Panc1 (cell line): ENCODE measurements at regions not wholly inside any gene's neighbourhood (a gene's known extent, or its start where the extent isn't known, plus 50 kb on each side); places are given as distances from the start of the nearest gene placed in this dataset.

Experiments
- ATAC-seq: fragments of 200-7000 bp; cut with Tn5 transposase; 2 replicates; pipeline ENCODE4 v1.9.1; 2020; ENCODE audit warnings: mild to moderate bottlenecking, moderate library complexity
- BruUV-seq: library from RNA; stranded (reverse); fragments of 400-500 nt; replicated peaks from 2 replicates; lab custom pipeline; 2021; lab: Mats Ljungman, UMichigan
- CTCF ChIA-PET: fragments of 300-600 bp; sonication (Branson Sonifier 250); formaldehyde crosslinking; loops from one replicate; lab custom pipeline; 2022; ENCODE audit warnings: antibody characterized with exemption; lab: Charles Lee
- POLR2A ChIA-PET: fragments of 300-600 bp; sonication (Branson Sonifier 250); formaldehyde crosslinking; loops from one replicate; lab custom pipeline; 2022; ENCODE audit warnings: antibody characterized with exemption; lab: Charles Lee
- DNase-seq: peaks from one replicate; pipeline ENCODE4 v3.0.0-alpha.2; 2010; ENCODE audit warnings: low read depth, low spot score
- H3K27ac ChIP-seq: 2 replicates; pipeline ENCODE4 v1.5.1; 2011; ENCODE audit warnings: mild to moderate bottlenecking, low read length, inconsistent platforms
- H3K27me3 ChIP-seq: fragments of 200-500 bp; sonication (Bioruptor generic); 2 replicates; pipeline ENCODE4 v1.6.0; 2014; ENCODE audit warnings: low read length, inconsistent platforms; ENCODE audit not compliant: control insufficient read depth, insufficient read depth
- H3K36me3 ChIP-seq: fragments of 200-500 bp; sonication (Bioruptor generic); 2 replicates; pipeline ENCODE4 v1.5.1; 2014; ENCODE audit warnings: inconsistent platforms, mild to moderate bottlenecking, low read length, moderate library complexity; ENCODE audit not compliant: control insufficient read depth, insufficient read depth
- H3K4me1 ChIP-seq: 2 replicates; pipeline ENCODE4 v1.5.1; 2011; ENCODE audit warnings: inconsistent platforms, mild to moderate bottlenecking, low read length, moderate library complexity; ENCODE audit not compliant: control insufficient read depth, insufficient read depth
- H3K4me3 ChIP-seq, 2 experiments: 2 replicates each; pipeline ENCODE4 v1.5.1; 2011 to 2012; ENCODE audit warnings: low read depth in 2 of 2, low read length in 2 of 2, mild to moderate bottlenecking in 2 of 2, inconsistent platforms in 1 of 2, moderate library complexity in 1 of 2
- H3K9me3 ChIP-seq: fragments of 200-500 bp; sonication (Bioruptor generic); 2 replicates; pipeline ENCODE4 v1.5.1; 2014; ENCODE audit warnings: low read depth, mild to moderate bottlenecking, inconsistent platforms, low read length, moderate library complexity; ENCODE audit not compliant: control insufficient read depth, insufficient read depth
- CTCF ChIP-seq: fragments of 450-650 bp; IDR thresholded peaks from 2 replicates; pipeline ENCODE4 v1.5.1; 2017; ENCODE audit warnings: mild to moderate bottlenecking
- POLR2AphosphoS5 ChIP-seq: IDR thresholded peaks from 2 replicates; pipeline ENCODE4 v1.6.1; 2012; ENCODE audit warnings: mild to moderate bottlenecking, low read depth, low read length, moderate library complexity
- SIN3A ChIP-seq: IDR thresholded peaks from 2 replicates; pipeline ENCODE4 v1.6.1; 2012; ENCODE audit warnings: low read depth, mild to moderate bottlenecking, low read length, moderate library complexity, borderline replicate concordance; ENCODE audit not compliant: insufficient read depth
- TCF7L2 ChIP-seq: IDR thresholded peaks from 2 replicates; pipeline ENCODE4 v1.6.1; 2011; ENCODE audit warnings: mild to moderate bottlenecking, low read depth, low read length, inconsistent platforms
- in situ Hi-C: cut with HindIII; loops from 2 replicates; pipeline ENCODE4 v1.10.0; 2016; ENCODE audit warnings: low sequenced_read_pairs, low pct_unique_long_range_greater_than_20kb
- intact Hi-C: fragments of 100-400 bp; cut with micrococcal nuclease; formaldehyde crosslinking; loops from one replicate; pipeline ENCODE4 v1.10.0; 2022; ENCODE audit not compliant: unreplicated experiment
- TF ChIP-seq, protein P1 (sequence below), 2 experiments: IDR thresholded peaks; 2 replicates each; pipeline ENCODE4 v1.6.1; 2011 to 2012; ENCODE audit warnings: low read depth in 2 of 2, control low read depth in 1 of 2, low read length in 1 of 2, mild to moderate bottlenecking in 1 of 2, moderate library complexity in 1 of 2; ENCODE audit not compliant: insufficient read depth in 1 of 2

DNA sequence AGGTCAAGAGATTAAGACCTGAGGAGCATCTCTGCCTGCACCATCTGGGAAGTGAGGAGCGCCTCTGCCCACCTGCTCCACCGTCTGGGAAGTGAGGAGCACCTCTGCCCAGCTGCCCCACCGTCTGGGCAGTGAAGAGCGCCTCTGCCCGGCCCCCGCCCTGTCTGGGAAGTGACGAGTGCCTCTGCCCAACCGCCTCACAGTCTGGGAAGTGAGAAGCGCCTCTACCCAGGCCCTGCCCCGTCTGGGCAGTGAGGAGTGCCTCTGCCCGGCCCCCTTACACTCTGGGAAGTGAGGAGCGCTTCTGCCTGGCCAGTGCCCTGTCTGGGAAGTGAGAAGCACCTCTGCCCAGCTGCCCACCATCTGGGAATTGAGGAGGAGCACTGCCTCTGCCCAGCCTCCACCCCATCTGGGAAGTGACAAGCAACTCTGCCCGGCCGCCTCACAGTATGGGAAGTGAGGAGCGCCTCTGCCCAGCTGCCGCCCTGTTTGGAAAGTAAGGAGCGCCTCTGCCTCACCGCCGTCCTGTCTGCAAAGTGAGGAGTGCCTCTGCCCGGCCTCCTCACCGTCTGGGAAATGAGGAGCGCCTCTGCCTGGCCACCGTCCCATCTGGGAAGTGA is 270.4 kb upstream of the NRSN1 start:
- DNase-seq (no peak), ATAC-seq (no peak)
- Histone ChIP-seq H3K4me1 (no peaks in the 10 kb centered on the region), H3K27ac (no peak overlapping the region), H3K9me3 (no peaks in the 10 kb centered on the region), H3K27me3 (no peaks in the 10 kb centered on the region), H3K36me3 (no peaks in the 10 kb centered on the region), H3K4me3 (no peak overlapping the region)
- CTCF ChIA-PET, result no interaction called here
- BruUV-seq, result no TSS peak
- in situ Hi-C loops (no loop called here), intact Hi-C loops (no loop called here)
- POLR2A ChIA-PET, result no interaction called here
- TF ChIP-seq, protein P1, sequence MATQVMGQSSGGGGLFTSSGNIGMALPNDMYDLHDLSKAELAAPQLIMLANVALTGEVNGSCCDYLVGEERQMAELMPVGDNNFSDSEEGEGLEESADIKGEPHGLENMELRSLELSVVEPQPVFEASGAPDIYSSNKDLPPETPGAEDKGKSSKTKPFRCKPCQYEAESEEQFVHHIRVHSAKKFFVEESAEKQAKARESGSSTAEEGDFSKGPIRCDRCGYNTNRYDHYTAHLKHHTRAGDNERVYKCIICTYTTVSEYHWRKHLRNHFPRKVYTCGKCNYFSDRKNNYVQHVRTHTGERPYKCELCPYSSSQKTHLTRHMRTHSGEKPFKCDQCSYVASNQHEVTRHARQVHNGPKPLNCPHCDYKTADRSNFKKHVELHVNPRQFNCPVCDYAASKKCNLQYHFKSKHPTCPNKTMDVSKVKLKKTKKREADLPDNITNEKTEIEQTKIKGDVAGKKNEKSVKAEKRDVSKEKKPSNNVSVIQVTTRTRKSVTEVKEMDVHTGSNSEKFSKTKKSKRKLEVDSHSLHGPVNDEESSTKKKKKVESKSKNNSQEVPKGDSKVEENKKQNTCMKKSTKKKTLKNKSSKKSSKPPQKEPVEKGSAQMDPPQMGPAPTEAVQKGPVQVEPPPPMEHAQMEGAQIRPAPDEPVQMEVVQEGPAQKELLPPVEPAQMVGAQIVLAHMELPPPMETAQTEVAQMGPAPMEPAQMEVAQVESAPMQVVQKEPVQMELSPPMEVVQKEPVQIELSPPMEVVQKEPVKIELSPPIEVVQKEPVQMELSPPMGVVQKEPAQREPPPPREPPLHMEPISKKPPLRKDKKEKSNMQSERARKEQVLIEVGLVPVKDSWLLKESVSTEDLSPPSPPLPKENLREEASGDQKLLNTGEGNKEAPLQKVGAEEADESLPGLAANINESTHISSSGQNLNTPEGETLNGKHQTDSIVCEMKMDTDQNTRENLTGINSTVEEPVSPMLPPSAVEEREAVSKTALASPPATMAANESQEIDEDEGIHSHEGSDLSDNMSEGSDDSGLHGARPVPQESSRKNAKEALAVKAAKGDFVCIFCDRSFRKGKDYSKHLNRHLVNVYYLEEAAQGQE (IDR thresholded peaks at IDR 0.05; ENCODE audit: insufficient read depth in 1 of 2, low read depth in 2 of 2, low read length in 1 of 2), result no peak
- TF ChIP-seq CTCF (no peak), SIN3A (no peak), POLR2AphosphoS5 (no peak), TCF7L2 (no peak)

- no peak overlapping the region for H3K27ac ChIP-seq
- CTCF ChIA-PET, result no interaction called here
- TF ChIP-seq CTCF, result no peak
- no peaks in the 10 kb centered on the region for H3K27me3 ChIP-seq
- intact Hi-C loops, result no loop called here
- ATAC-seq, result no peak
- no peak for DNase-seq
- no peaks in the 10 kb centered on the region for H3K9me3 ChIP-seq
- POLR2A ChIA-PET, result no interaction called here
- H3K4me3 ChIP-seq, result no peak overlapping the region
- in situ Hi-C loops, result no loop called here
- H3K4me1 ChIP-seq, result no peaks in the 10 kb centered on the region
- BruUV-seq, result no TSS peak
- no peaks in the 10 kb centered on the region for H3K36me3 ChIP-seq
Observed at GRCh38 chr6:23870496-23870895, 255.5 kb upstream of the NRSN1 start.
